ENCODE measurements at regions not wholly inside any gene's neighbourhood (a gene's known extent, or its start where the extent isn't known, plus 50 kb on each side); places are given as distances from the start of the nearest gene placed in this dataset.

GRCh38 chr2:205849136-205849535 lies 166.8 kb downstream of the NRP2 start:
- no peak overlapping the region for H3K27ac ChIP-seq (ENCODE audit: poor library complexity, severe bottlenecking)
- no peaks in the 10 kb centered on the region for H3K27me3 ChIP-seq (ENCODE audit: insufficient read depth, poor library complexity, severe bottlenecking)
- no peaks in the 10 kb centered on the region for H3K36me3 ChIP-seq (ENCODE audit: low read depth)
- ATAC-seq (ENCODE audit: low read depth) (no peak), DNase-seq (ENCODE audit: low spot score) (no peak)
- H3K9me3 ChIP-seq (ENCODE audit: severe bottlenecking) = no peaks in the 10 kb centered on the region
- no peaks in the 10 kb centered on the region for H3K4me1 ChIP-seq (ENCODE audit: insufficient read depth, poor library complexity, severe bottlenecking)
- no peak overlapping the region for H3K4me3 ChIP-seq (ENCODE audit: severe bottlenecking)
- TF ChIP-seq CTCF (IDR thresholded peaks at IDR 0.05; ENCODE audit: poor library complexity, severe bottlenecking) = no peak

GRCh38 chr2:205848601-205849000 lies 166.3 kb downstream of the NRP2 start:
- DNase-seq (ENCODE audit: low spot score) = no peak
- Histone ChIP-seq H3K4me3 (ENCODE audit: severe bottlenecking) (no peak overlapping the region), H3K27ac (ENCODE audit: poor library complexity, severe bottlenecking) (no peak overlapping the region), H3K36me3 (ENCODE audit: low read depth) (no peaks in the 10 kb centered on the region), H3K9me3 (ENCODE audit: severe bottlenecking) (no peaks in the 10 kb centered on the region), H3K4me1 (ENCODE audit: insufficient read depth, poor library complexity, severe bottlenecking) (no peaks in the 10 kb centered on the region), H3K27me3 (ENCODE audit: insufficient read depth, poor library complexity, severe bottlenecking) (no peaks in the 10 kb centered on the region)
- ATAC-seq (ENCODE audit: low read depth) = no peak
- no peak for TF ChIP-seq CTCF (IDR thresholded peaks at IDR 0.05; ENCODE audit: poor library complexity, severe bottlenecking)

Measured in RWPE2 (cell line).